Naive thymus-derived CD4-positive, alpha-beta T cell (primary cell): ENCODE measurements at regions not wholly inside any gene's neighbourhood (a gene's known extent, or its start where the extent isn't known, plus 50 kb on each side); places are given as distances from the start of the nearest gene placed in this dataset.

Experiments
- ATAC-seq: fragments of 150-1000 bp; cut with Tn5 transposase; 2 replicates; pipeline ENCODE4 v1.10.0; 2021; ENCODE audit warnings: mild to moderate bottlenecking, moderate library complexity
- CTCF ChIA-PET: fragments of 350-600 bp; sonication (Branson Sonifier 250); formaldehyde crosslinking; loops from one replicate; lab custom pipeline; 2021; ENCODE audit warnings: antibody characterized with exemption; lab: Charles Lee
- POLR2A ChIA-PET: fragments of 350-600 bp; sonication (Branson Sonifier 250); formaldehyde crosslinking; loops from one replicate; lab custom pipeline; 2021; ENCODE audit warnings: antibody characterized with exemption, inconsistent platforms; lab: Charles Lee
- DNase-seq, 9 donors: peaks; one replicate each; pipeline versions ENCODE4 v3.0.0 to v3.0.0-alpha.2; 2020 to 2022; ENCODE audit warnings: mixed read lengths in 1 of 9
- H3K27ac ChIP-seq: one replicate; pipeline ENCODE4 v1.7.0; 2013; ENCODE audit warnings: mild to moderate bottlenecking, low read depth, low read length, moderate library complexity
- H3K27me3 ChIP-seq, 2 donors: one replicate each; pipeline ENCODE4 v1.7.0; 2013; ENCODE audit warnings: low read length in 2 of 2, mild to moderate bottlenecking in 2 of 2, moderate library complexity in 2 of 2; ENCODE audit not compliant: control insufficient read depth in 2 of 2, insufficient read depth in 2 of 2
- H3K36me3 ChIP-seq, 3 experiments: 1 replicate in 2 of 3; 2 replicates in 1 of 3; pipeline ENCODE4 v1.7.0; 2013; ENCODE audit warnings: low read length in 3 of 3, mild to moderate bottlenecking in 3 of 3, moderate library complexity in 1 of 3; ENCODE audit not compliant: insufficient read depth in 3 of 3, control insufficient read depth in 2 of 3
- H3K4me1 ChIP-seq, 2 donors: one replicate each; pipeline ENCODE4 v1.7.0; 2013; ENCODE audit warnings: low read length in 2 of 2, mild to moderate bottlenecking in 2 of 2, moderate library complexity in 1 of 2; ENCODE audit not compliant: control insufficient read depth in 2 of 2, insufficient read depth in 2 of 2
- H3K4me3 ChIP-seq: 2 replicates; pipeline ENCODE4 v1.7.0; 2013; ENCODE audit warnings: mild to moderate bottlenecking, low read length
- H3K9me3 ChIP-seq, 3 experiments: 1 replicate in 2 of 3; 2 replicates in 1 of 3; pipeline ENCODE4 v1.7.0; 2013; ENCODE audit warnings: low read length in 3 of 3; ENCODE audit not compliant: control insufficient read depth in 2 of 3
- H3K27ac Mint-ChIP-seq, 9 donors: one replicate each; pipeline ENCODE4 v1.8.0; 2020 to 2022; ENCODE audit warnings: mixed read lengths in 9 of 9, mild to moderate bottlenecking in 8 of 9, moderate library complexity in 5 of 9, inconsistent platforms in 2 of 9
- H3K27me3 Mint-ChIP-seq, 5 donors: one replicate each; pipeline ENCODE4 v1.8.0; 2021 to 2022; ENCODE audit warnings: mixed read lengths in 5 of 5, mild to moderate bottlenecking in 1 of 5
- H3K36me3 Mint-ChIP-seq, 5 donors: one replicate each; pipeline ENCODE4 v1.8.0; 2020 to 2022; ENCODE audit warnings: mixed read lengths in 5 of 5, mild to moderate bottlenecking in 3 of 5, inconsistent platforms in 1 of 5
- H3K4me1 Mint-ChIP-seq, 7 donors: one replicate each; pipeline ENCODE4 v1.8.0; 2020 to 2022; ENCODE audit warnings: mixed read lengths in 7 of 7, mild to moderate bottlenecking in 3 of 7, inconsistent platforms in 1 of 7
- H3K4me3 Mint-ChIP-seq, 10 donors: one replicate each; pipeline ENCODE4 v1.8.0; 2020 to 2022; ENCODE audit warnings: mild to moderate bottlenecking in 10 of 10, mixed read lengths in 10 of 10, moderate library complexity in 6 of 10, inconsistent platforms in 2 of 10
- H3K9me3 Mint-ChIP-seq, 11 donors: one replicate each; pipeline ENCODE4 v1.8.0; 2020 to 2022; ENCODE audit warnings: mixed read lengths in 11 of 11, mild to moderate bottlenecking in 4 of 11, inconsistent platforms in 1 of 11, moderate library complexity in 1 of 11
- intact Hi-C, 2 donors: fragments of 100-400 bp; cut with micrococcal nuclease; formaldehyde crosslinking; loops; one replicate each; pipeline ENCODE4 v1.15.1; 2023

DNA sequence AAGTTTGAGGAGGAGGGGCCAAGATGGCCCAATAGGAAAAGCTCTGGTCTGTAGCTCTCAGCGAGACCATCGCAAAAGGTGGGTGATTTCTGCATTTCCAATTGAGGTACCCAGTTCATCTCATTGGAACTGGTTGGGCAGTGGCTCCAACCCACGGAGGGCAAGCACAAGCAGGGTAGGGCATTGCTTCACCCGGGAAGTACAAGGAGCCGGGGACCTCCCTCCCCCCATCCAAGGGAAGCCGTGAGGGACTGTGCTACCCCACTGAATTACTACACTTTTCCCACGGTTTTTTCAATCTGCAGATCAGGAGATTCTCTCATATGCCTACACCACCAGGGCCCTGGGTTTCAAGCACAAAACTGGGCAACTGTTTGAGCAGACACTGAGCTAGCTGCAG, 58.0 kb upstream of the EFCAB3 start:
- ATAC-seq, result no peak

DNA sequence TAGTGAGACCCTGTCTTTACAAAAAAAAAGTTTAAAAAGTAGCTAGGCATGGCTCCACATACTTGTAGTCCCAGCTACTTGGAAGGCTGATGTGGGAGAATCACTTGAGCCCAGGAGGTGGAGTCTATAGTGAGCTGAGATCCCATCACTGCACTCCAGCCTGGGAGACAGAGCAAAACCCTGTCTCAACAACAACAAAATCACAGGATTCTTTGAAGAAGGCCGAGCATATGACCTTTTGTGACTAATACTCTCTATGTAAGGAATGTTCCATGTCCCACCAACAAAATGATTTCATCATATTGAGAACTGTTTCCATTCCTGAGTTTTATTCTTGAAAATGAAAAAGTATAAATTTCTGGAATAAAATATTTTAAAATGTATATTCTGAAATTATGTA, 58.9 kb upstream of the EFCAB3 start:
- H3K27ac ChIP-seq, result no peak overlapping the region
- Mint-ChIP-seq H3K4me3 (no peak overlapping the region), H3K27ac (no peak overlapping the region), H3K36me3 (no peaks in the 10 kb centered on the region), H3K27me3 (peaks cover 13 to 33% (median 27%) of the 10 kb centered on the region in 5 donors), H3K9me3 (peaks cover 0 to 7% (median 2%) of the 10 kb centered on the region in 11 donors), H3K4me1 (no peaks in the 10 kb centered on the region)
- ATAC-seq (no peak), DNase-seq (no peak)
- no peaks in the 10 kb centered on the region for H3K27me3 ChIP-seq
- CTCF ChIA-PET, result no interaction called here
- POLR2A ChIA-PET, result no interaction called here
- no peaks in the 10 kb centered on the region for H3K36me3 ChIP-seq
- no peaks in the 10 kb centered on the region for H3K4me1 ChIP-seq
- no peak overlapping the region for H3K4me3 ChIP-seq
- intact Hi-C loops, result no loop called here
- no peaks in the 10 kb centered on the region for H3K9me3 ChIP-seq

More for the DNA sequence above, 58.0 kb upstream of the EFCAB3 start:
- no peaks in the 10 kb centered on the region for H3K4me1 Mint-ChIP-seq
- H3K27me3 ChIP-seq, result no peaks in the 10 kb centered on the region
- no peak overlapping the region for H3K27ac ChIP-seq
- DNase-seq, result no peak
- no peaks in the 10 kb centered on the region for H3K9me3 ChIP-seq
- no peaks in the 10 kb centered on the region for H3K4me1 ChIP-seq
- no peak overlapping the region for H3K4me3 Mint-ChIP-seq
- ChIA-PET CTCF (no interaction called here), POLR2A (no interaction called here)
- H3K27me3 Mint-ChIP-seq, result peaks cover 11 to 29% (median 23%) of the 10 kb centered on the region in 5 donors
- intact Hi-C loops, result no loop called here
- no peak overlapping the region for H3K27ac Mint-ChIP-seq
- H3K9me3 Mint-ChIP-seq, result peaks cover 0 to 7% (median 2%) of the 10 kb centered on the region in 11 donors
- H3K36me3 Mint-ChIP-seq, result no peaks in the 10 kb centered on the region
- H3K36me3 ChIP-seq, result no peaks in the 10 kb centered on the region
- no peak overlapping the region for H3K4me3 ChIP-seq

DNA sequence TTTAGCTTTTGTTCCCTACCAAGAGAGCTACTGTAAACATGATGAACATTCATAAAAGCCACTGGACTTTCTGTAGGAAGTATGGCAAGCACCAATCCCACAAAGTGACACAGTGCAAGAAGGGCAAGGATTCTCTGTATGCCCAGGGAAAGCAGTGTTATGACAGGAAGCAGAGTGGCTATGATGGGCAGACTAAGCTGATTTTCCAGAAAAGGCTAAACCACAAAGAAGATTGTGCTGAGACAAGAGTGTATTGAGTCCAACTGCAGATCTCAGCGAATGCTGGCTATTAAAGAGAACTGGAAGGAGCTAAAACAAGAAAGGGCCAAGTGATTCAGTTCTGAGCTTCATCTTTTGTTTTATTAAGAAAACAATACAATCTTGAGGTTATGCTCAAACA, 60.5 kb upstream of the EFCAB3 start:
- Histone ChIP-seq H3K4me1 (no peaks in the 10 kb centered on the region), H3K27ac (no peak overlapping the region), H3K4me3 (no peak overlapping the region), H3K27me3 (no peaks in the 10 kb centered on the region), H3K9me3 (no peaks in the 10 kb centered on the region), H3K36me3 (no peaks in the 10 kb centered on the region)
- DNase-seq (no peak), ATAC-seq (no peak)
- H3K4me1 Mint-ChIP-seq, result no peaks in the 10 kb centered on the region
- H3K36me3 Mint-ChIP-seq, result no peaks in the 10 kb centered on the region
- H3K9me3 Mint-ChIP-seq, result peaks cover 0 to 7% (median 0%) of the 10 kb centered on the region in 11 donors
- intact Hi-C loops, result no loop called here
- no peak overlapping the region for H3K4me3 Mint-ChIP-seq
- H3K27ac Mint-ChIP-seq, result peak overlapping the region in 1 of 9 donors; percentile 11
- CTCF ChIA-PET, result no interaction called here
- POLR2A ChIA-PET, result no interaction called here
- H3K27me3 Mint-ChIP-seq, result peaks cover 15 to 45% (median 37%) of the 10 kb centered on the region in 5 donors

DNA sequence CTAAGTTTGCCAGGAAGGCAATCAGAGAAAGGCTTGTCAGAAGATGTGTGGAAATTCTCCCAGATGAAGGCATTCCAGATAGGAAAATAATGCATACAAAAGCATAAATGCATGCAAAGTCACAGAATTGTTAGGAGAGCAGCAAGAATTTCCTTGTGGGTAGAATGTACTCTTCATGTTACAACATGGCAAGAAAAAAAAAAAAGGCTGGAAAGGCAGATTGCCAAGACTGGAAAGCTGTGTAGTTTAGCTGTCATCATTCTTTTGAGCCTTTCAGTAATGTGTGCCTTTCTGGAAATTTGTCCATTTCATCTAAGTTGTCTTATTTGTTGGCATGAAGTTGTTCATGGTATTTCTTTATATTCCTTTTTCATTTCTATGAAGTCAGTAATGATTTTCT, 71.0 kb upstream of the EFCAB3 start:
- Mint-ChIP-seq H3K36me3 (peaks cover 0 to 4% (median 0%) of the 10 kb centered on the region in 5 donors), H3K9me3 (peaks cover 0 to 11% (median 3%) of the 10 kb centered on the region in 11 donors), H3K27ac (no peak overlapping the region), H3K4me3 (no peak overlapping the region), H3K4me1 (no peaks in the 10 kb centered on the region), H3K27me3 (peaks cover 33 to 62% (median 50%) of the 10 kb centered on the region in 5 donors)
- Histone ChIP-seq H3K4me1 (no peaks in the 10 kb centered on the region), H3K4me3 (no peak overlapping the region), H3K36me3 (no peaks in the 10 kb centered on the region), H3K27me3 (no peaks in the 10 kb centered on the region), H3K9me3 (no peaks in the 10 kb centered on the region), H3K27ac (no peak overlapping the region)
- POLR2A ChIA-PET, result no interaction called here
- CTCF ChIA-PET, result no interaction called here
- intact Hi-C loops, result no loop called here
- ATAC-seq, result no peak
- no peak for DNase-seq

DNA sequence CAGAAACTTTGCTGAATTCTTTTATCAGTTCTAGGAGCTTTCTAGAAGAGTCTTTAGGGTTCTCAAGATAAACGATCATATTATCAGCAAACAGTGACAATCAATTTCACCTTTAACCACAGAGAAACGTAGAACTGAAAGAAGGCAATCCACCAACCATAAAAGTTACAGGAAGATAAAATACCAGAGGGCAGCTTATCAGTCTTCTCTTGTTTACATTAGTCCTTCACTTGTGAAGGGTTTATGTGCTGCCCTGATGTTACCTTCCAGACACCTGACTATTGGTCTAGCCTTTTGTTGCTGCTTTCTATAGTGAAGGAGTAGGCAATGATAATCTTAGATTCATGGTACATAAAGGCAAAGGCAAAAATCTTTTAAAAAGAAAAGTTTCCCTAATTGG, 73.2 kb upstream of the EFCAB3 start:
- POLR2A ChIA-PET, result no interaction called here

DNA sequence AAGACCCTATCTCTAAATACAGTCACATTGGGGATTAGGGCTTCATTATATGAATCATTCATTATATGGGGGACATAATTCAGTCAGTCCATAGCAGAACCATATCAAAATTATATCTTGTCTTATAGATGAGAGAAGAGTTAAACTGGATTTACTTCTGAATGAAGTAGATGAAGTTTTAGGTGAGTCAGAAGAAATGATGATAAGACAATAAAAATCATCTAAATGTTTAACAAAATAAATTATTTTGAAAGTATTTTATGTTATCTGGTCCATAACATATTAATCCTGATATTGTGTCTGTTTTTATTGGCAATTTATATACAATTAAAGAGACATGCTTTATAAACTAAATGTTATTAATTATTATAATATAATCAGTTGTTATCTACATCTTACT, 76.9 kb upstream of the EFCAB3 start:
- Histone ChIP-seq H3K4me1 (no peaks in the 10 kb centered on the region), H3K27ac (no peak overlapping the region), H3K36me3 (no peaks in the 10 kb centered on the region), H3K9me3 (no peaks in the 10 kb centered on the region), H3K4me3 (no peak overlapping the region), H3K27me3 (peaks cover 0 to 4% of the 10 kb centered on the region in 2 donors)
- peaks cover 18 to 48% (median 30%) of the 10 kb centered on the region in 5 donors for H3K27me3 Mint-ChIP-seq
- DNase-seq (no peak), ATAC-seq (no peak)
- H3K4me1 Mint-ChIP-seq, result no peaks in the 10 kb centered on the region
- intact Hi-C loops, result no loop called here
- no peak overlapping the region for H3K4me3 Mint-ChIP-seq
- CTCF ChIA-PET, result no interaction called here
- H3K9me3 Mint-ChIP-seq, result peaks cover 0 to 14% (median 5%) of the 10 kb centered on the region in 11 donors
- H3K27ac Mint-ChIP-seq, result no peak overlapping the region
- H3K36me3 Mint-ChIP-seq, result no peaks in the 10 kb centered on the region
- POLR2A ChIA-PET, result no interaction called here

More for the DNA sequence above, 73.2 kb upstream of the EFCAB3 start:
- H3K27me3 ChIP-seq, result peaks cover 0 to 4% of the 10 kb centered on the region in 2 donors
- H3K4me3 ChIP-seq, result no peak overlapping the region
- CTCF ChIA-PET, result no interaction called here
- DNase-seq, result no peak
- H3K27ac Mint-ChIP-seq, result no peak overlapping the region
- no peaks in the 10 kb centered on the region for H3K4me1 ChIP-seq
- no peak overlapping the region for H3K27ac ChIP-seq
- peaks cover 0 to 4% (median 0%) of the 10 kb centered on the region in 5 donors for H3K36me3 Mint-ChIP-seq
- intact Hi-C loops, result no loop called here
- peaks cover 0 to 11% (median 3%) of the 10 kb centered on the region in 11 donors for H3K9me3 Mint-ChIP-seq
- no peaks in the 10 kb centered on the region for H3K4me1 Mint-ChIP-seq
- no peak overlapping the region for H3K4me3 Mint-ChIP-seq
- H3K36me3 ChIP-seq, result no peaks in the 10 kb centered on the region
- no peaks in the 10 kb centered on the region for H3K9me3 ChIP-seq
- H3K27me3 Mint-ChIP-seq, result peaks cover 32 to 57% (median 46%) of the 10 kb centered on the region in 5 donors
- no peak for ATAC-seq

DNA sequence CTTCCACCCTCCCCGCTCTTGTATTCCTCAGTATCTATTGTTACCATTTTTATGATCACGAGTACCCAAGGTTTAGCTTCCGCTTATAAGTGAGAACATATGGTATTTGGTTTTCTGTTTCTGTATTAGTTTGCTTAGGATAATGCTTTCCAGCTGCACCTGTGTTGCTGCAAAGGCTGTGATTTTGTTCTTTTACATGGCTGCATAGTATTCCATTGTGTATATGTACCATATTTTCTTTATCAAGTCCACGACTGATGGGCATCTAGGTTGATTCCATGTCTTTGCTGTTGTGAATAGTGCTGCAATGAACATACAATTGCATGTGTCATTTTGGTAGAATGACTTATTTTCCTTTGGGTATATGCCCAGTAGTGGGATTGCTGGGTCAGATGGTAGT, 79.7 kb upstream of the EFCAB3 start:
- Histone ChIP-seq H3K36me3 (no peaks in the 10 kb centered on the region), H3K27ac (no peak overlapping the region), H3K9me3 (no peaks in the 10 kb centered on the region), H3K4me3 (no peak overlapping the region), H3K4me1 (no peaks in the 10 kb centered on the region), H3K27me3 (peaks cover 0 to 4% of the 10 kb centered on the region in 2 donors)
- CTCF ChIA-PET, result no interaction called here
- intact Hi-C loops, result no loop called here
- ATAC-seq, result no peak
- no peak for DNase-seq
- H3K27me3 Mint-ChIP-seq, result peaks cover 8 to 23% (median 12%) of the 10 kb centered on the region in 5 donors
- H3K27ac Mint-ChIP-seq, result no peak overlapping the region
- POLR2A ChIA-PET, result no interaction called here
- no peak overlapping the region for H3K4me3 Mint-ChIP-seq
- peaks cover 0 to 14% (median 5%) of the 10 kb centered on the region in 11 donors for H3K9me3 Mint-ChIP-seq
- no peaks in the 10 kb centered on the region for H3K36me3 Mint-ChIP-seq
- no peaks in the 10 kb centered on the region for H3K4me1 Mint-ChIP-seq
